HK-2 (cell line): ENCODE measurements at regions not wholly inside any gene's neighbourhood (a gene's known extent, or its start where the extent isn't known, plus 50 kb on each side); places are given as distances from the start of the nearest gene placed in this dataset.
"Not testable (repeated sequence)": the region's sequence is repeated elsewhere in the genome, so short reads cannot be mapped to it uniquely, and the experiment has no call there.

Experiments used
- DNase-seq: peaks from one replicate; pipeline ENCODE4 v3.0.0-alpha.2; 2018; ENCODE audit not compliant: unreplicated experiment

- DNase-seq: no peak
Measured at GRCh38 chr2:194553980-194554379, 1103.0 kb upstream of the SLC39A10 start.

- no peak for DNase-seq
Measured at GRCh38 chr2:194550702-194551101, 1106.3 kb upstream of the SLC39A10 start.

- no peak for DNase-seq
Measured at GRCh38 chr2:194549387-194549786, 1107.6 kb upstream of the SLC39A10 start.

DNA sequence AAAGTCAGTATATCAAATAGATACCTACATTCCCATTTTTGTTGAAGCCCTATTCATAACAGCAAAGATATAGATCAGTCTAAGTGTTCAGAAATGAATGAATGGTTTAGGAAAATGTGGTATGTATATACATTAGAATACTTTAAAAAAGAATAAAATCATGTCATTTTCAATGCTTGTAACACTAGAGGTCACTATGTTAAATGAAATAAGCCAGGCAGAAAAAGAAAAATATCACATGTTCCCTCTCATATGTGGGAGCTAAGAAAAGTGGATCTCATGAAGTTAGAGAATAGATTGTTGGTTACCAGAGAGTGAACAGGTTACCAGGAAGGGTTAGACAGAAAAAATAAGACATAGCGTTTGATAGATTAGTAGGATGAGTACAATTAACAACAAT is 1111.0 kb upstream of the SLC39A10 start:
- DNase-seq: no peak

GRCh38 chr2:194539425-194539824 is 1117.6 kb upstream of the SLC39A10 start:
- no peak for DNase-seq

DNA sequence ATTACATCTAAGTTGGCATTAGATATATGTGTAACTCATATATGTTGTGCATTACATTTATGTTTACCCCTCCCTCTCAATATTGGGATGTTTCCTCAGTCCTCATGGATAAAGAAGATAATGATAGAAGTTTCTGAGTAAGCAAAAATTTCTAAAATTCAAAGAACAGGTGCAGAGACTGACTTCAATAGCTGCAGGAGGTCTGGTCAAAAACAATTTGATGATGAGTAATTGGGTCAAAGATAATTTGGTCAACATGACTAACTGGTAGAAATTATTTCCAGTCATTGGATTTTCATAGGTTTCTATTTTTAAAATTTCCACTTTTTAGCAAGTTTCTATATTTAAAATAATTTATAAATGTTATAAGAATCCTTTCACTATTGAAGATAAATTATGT is 1130.9 kb upstream of the SLC39A10 start:
- DNase-seq: no peak

- no peak for DNase-seq
Measured at GRCh38 chr2:194514281-194514680, 1142.7 kb upstream of the SLC39A10 start.

GRCh38 chr2:194511070-194511469 is 1146.0 kb upstream of the SLC39A10 start:
- DNase-seq: not testable (repeated sequence)

DNA sequence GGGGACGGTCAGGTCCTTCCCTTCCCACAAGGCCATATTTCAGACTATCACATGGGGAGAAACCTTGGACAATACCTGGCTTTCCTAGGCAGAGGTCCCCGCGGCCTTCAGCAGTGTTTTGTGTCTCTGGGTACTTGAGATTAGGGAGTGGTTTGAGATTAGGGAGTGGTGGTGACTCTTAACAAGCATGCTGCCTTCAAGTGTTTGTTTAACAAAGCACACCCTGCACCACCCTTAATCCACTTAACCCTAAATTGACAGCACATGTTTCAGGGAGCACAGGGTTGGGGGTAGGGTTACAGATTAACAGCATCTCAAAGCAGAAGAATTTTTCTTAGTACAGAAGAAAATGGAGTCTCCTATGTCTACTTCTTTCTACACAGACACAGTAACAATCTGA is 1152.2 kb upstream of the SLC39A10 start:
- DNase-seq: not testable (repeated sequence)

DNA sequence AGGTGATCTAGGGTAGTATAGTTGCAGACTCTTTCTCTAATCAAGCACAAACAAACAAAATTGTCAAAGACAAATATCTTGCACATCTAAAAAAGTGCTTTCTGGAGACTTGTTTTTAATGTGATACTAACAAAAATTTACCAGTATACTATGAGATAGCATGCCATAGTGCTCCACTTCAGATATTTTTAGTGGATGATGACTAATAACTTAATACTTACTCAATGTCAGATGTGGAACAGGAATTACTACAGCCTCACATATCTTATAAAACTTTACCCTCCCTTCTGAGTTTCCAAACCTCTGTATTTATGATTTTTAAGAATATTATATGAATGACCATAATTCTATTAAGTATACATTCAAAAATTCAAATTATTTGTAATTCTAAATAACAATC is 1162.0 kb upstream of the SLC39A10 start:
- DNase-seq: no peak

DNA sequence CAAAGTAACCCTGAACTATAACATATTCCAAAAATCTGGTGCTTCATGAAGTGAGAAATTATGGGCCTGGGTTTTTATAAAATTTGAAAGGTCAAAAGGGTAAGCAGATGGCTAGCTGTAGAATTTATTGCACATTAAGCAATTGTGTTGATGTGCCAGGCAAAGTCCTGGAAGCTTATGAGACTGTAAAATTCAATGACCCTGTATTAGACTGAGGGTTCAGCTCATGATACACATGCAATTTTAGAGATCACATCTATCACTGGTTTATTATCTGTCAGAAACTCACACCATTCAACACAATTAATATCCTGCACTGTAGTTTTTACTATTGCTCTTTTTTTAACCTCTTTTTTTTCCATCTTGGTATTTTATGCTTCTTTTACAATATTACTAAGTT is 1162.6 kb upstream of the SLC39A10 start:
- no peak for DNase-seq

GRCh38 chr2:194491409-194492115 is 1165.5 kb upstream of the SLC39A10 start:
- no peak for DNase-seq

- no peak for DNase-seq
Measured at GRCh38 chr2:194486326-194486725, 1170.7 kb upstream of the SLC39A10 start.

DNA sequence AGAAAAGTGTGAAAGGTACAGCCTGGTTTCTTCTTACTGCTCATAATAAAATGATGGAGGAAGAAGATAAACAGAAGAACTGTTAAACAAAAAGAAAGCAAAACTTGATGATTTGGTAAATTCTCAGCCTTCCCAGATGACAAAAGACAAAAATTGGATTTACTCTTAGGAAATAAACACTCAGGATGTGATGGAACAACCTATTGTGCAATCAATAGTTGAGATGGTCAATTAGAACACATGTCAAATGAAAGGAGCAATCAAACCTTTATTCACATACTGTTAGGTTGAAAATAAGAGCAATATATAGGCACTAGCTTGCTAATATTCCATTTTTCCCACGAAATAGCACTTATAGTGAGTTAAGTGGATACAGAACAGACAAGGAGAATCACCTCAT is 1174.0 kb upstream of the SLC39A10 start:
- DNase-seq: no peak

DNA sequence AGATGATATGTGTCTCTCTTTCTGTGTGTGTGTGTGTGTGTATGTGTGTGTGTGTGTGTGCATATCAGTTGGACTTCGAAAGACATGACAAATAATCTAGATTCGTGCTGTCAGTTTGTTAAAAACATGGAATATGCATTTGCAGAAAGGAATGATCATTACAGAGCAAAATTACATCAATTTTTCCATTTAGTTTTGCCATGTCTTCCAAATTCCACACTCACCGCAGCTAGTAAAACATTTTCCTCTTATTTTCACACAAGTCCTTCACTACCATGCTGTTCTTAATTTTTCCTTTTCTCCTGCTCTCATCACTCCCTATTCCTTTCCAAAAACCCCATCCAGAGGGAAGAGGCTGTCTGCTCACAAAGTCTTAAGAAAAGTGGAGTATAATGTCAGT is 1191.4 kb upstream of the SLC39A10 start:
- no peak for DNase-seq

- no peak for DNase-seq
Measured at GRCh38 chr2:194464964-194465638, 1191.9 kb upstream of the SLC39A10 start.

GRCh38 chr2:194462883-194463282 is 1194.1 kb upstream of the SLC39A10 start:
- DNase-seq: not testable (repeated sequence)

- DNase-seq: no peak
Measured at GRCh38 chr2:194455358-194455757, 1201.7 kb upstream of the SLC39A10 start.

- DNase-seq: no peak
Measured at GRCh38 chr2:194452504-194452903, 1204.5 kb upstream of the SLC39A10 start.

DNA sequence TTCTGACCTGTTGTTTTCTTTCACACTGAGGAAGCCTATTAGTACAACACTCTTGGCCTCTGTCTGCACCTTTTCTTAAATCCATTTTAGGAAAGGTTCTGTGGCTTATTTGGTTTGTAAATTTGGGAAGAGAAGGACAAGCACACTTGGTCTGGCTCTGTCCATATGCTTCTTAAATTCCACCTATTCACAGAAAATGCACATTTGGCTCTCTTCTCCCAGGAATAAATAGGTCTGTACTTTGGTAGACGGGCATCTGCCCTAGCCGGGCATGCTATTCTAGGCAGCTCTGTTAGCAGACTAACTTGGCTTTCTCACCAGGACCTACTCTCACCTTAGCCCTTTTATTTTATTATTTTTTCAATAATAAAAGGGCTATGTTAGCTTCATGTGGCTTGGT is 1211.8 kb upstream of the SLC39A10 start:
- no peak for DNase-seq

- DNase-seq: no peak
Measured at GRCh38 chr2:194443926-194444325, 1213.1 kb upstream of the SLC39A10 start.

- DNase-seq: no peak
Measured at GRCh38 chr2:194424683-194425209, 1232.3 kb upstream of the SLC39A10 start.

- DNase-seq: no peak
Measured at GRCh38 chr2:194411221-194411620, 1245.8 kb upstream of the SLC39A10 start.
